HepG2 (cell line): ENCODE measurements at regions not wholly inside any gene's neighbourhood (a gene's known extent, or its start where the extent isn't known, plus 50 kb on each side); places are given as distances from the start of the nearest gene placed in this dataset.

Experiments used
- ATAC-seq: fragments of 200-7000 bp; cut with Tn5 transposase; 3 replicates; pipeline ENCODE4 v1.9.1; 2020; ENCODE audit warnings: mild to moderate bottlenecking, moderate library complexity
- BruUV-seq: library from RNA; stranded (reverse); fragments of 400-500 nt; replicated peaks from 2 replicates; lab custom pipeline; 2021; lab: Mats Ljungman, UMichigan
- CTCF ChIA-PET: fragments of 300-600 bp; formaldehyde crosslinking; extraction: SDS; loops from one replicate; lab custom pipeline; 2021; ENCODE audit warnings: low total read pairs, inconsistent platforms, low intra/inter-chr PET ratio; lab: Yijun Ruan, JAX
- POLR2A ChIA-PET: fragments of 350-600 bp; sonication (Branson Sonifier 250); formaldehyde crosslinking; loops from one replicate; lab custom pipeline; 2020; ENCODE audit warnings: antibody characterized with exemption, inconsistent platforms; lab: Yijun Ruan, JAX
- DNase-seq: peaks from one replicate; pipeline ENCODE4 v3.0.0-alpha.2; 2015; ENCODE audit warnings: low spot score
- FAIRE-seq: peaks from 3 replicates; lab custom pipeline; 2011; peaks lifted over from hg19 to GRCh38; lab: Jason Lieb, UNC
- H2AFZ ChIP-seq: one replicate; pipeline ENCODE4 v1.6.1; 2011; ENCODE audit warnings: low read length, inconsistent platforms
- H3K27ac ChIP-seq: fragments of 300-600 bp; 3 replicates; pipeline ENCODE4 v1.8.0; 2011; ENCODE audit warnings: mixed run types, mild to moderate bottlenecking, mixed read lengths, low read length, inconsistent platforms; ENCODE audit not compliant: insufficient read depth; ENCODE audit errors: extremely low read length
- H3K27me3 ChIP-seq, 2 experiments: fragments of 200-600 bp in 1 of 2; 2 replicates in 1 of 2; 3 replicates in 1 of 2; pipeline versions ENCODE4 v1.6.0 to v1.8.0; 2011; ENCODE audit warnings: low read length in 2 of 2, mild to moderate bottlenecking in 2 of 2, moderate library complexity in 2 of 2, inconsistent platforms in 1 of 2; ENCODE audit not compliant: insufficient read depth in 2 of 2, control insufficient read depth in 1 of 2
- H3K36me3 ChIP-seq, 2 experiments: fragments of 200-600 bp in 1 of 2; replicated peaks in 1 of 2; 2 replicates in 1 of 2; 3 replicates in 1 of 2; pipeline versions ENCODE4 v1.5.1 to v1.8.0; 2011; ENCODE audit warnings: low read length in 2 of 2, inconsistent platforms in 1 of 2; ENCODE audit not compliant: insufficient read depth in 2 of 2, control insufficient read depth in 1 of 2
- H3K4me1 ChIP-seq: 2 replicates; pipeline ENCODE4 v1.5.1; 2012; ENCODE audit warnings: low read length, inconsistent platforms; ENCODE audit not compliant: insufficient read depth
- H3K4me2 ChIP-seq: 2 replicates; pipeline ENCODE4 v1.6.0; 2011; ENCODE audit warnings: low read depth, low read length, inconsistent platforms
- H3K4me3 ChIP-seq, 3 experiments: fragments of 200-600 bp in 1 of 3; sonication (generic), shearing (Covaris generic) in 1 of 3; replicated peaks in 1 of 3; 2 replicates each; pipeline ENCODE4 v1.5.1; 2011 to 2016; ENCODE audit warnings: low read length in 3 of 3, inconsistent platforms in 2 of 3, low read depth in 2 of 3, mild to moderate bottlenecking in 2 of 3, control low read depth in 1 of 3, mixed read lengths in 1 of 3; ENCODE audit not compliant: insufficient read depth in 1 of 3
- H3K79me2 ChIP-seq: one replicate; pipeline ENCODE4 v1.6.1; 2011; ENCODE audit warnings: low read length, inconsistent platforms; ENCODE audit not compliant: insufficient read depth
- H3K9ac ChIP-seq: 2 replicates; pipeline ENCODE4 v1.6.0; 2011; ENCODE audit warnings: mild to moderate bottlenecking, low read depth, low read length, inconsistent platforms; ENCODE audit not compliant: insufficient read depth
- H3K9me3 ChIP-seq: 2 replicates; pipeline ENCODE4 v1.5.1; 2012; ENCODE audit warnings: mild to moderate bottlenecking, low read length
- H4K20me1 ChIP-seq: 2 replicates; pipeline ENCODE4 v1.6.0; 2011; ENCODE audit warnings: inconsistent platforms, mild to moderate bottlenecking, low read length, moderate library complexity; ENCODE audit not compliant: insufficient read depth
- CREB1 ChIP-seq, 2 experiments: fragments of 450-650 bp in 1 of 2; IDR thresholded peaks; 2 replicates each; pipeline ENCODE4 v1.6.1; 2016 to 2017; ENCODE audit warnings: control low read depth in 1 of 2, mild to moderate bottlenecking in 1 of 2, missing compliant biosample characterization in 1 of 2, missing genetic modification characterization in 1 of 2
- E2F1 ChIP-seq: sonication (generic); formaldehyde crosslinking; IDR thresholded peaks from 2 replicates; pipeline ENCODE4 v1.5.0; 2020; ENCODE audit warnings: missing genetic modification reagents
- ERF ChIP-seq: IDR thresholded peaks from 2 replicates; pipeline ENCODE4 v1.6.1; 2018; ENCODE audit warnings: missing biosample characterization, missing genetic modification reagents
- FOXO1 ChIP-seq: sonication (generic); formaldehyde crosslinking; IDR thresholded peaks from 2 replicates; pipeline ENCODE4 v1.4.0; 2020; ENCODE audit warnings: missing genetic modification reagents
- HMGXB4 ChIP-seq, 2 experiments: sonication (generic) in 1 of 2; formaldehyde crosslinking in 1 of 2; IDR thresholded peaks; 2 replicates each; pipeline versions ENCODE4 v1.4.0 to v1.6.1; 2018 to 2020; ENCODE audit warnings: missing genetic modification reagents in 2 of 2, borderline replicate concordance in 1 of 2, low read depth in 1 of 2, mild to moderate bottlenecking in 1 of 2, missing biosample characterization in 1 of 2
- JUNB ChIP-seq: sonication (generic); formaldehyde crosslinking; IDR thresholded peaks from 2 replicates; pipeline ENCODE4 v1.8.0; 2022; ENCODE audit warnings: missing genetic modification reagents, mild to moderate bottlenecking, borderline replicate concordance
- MXI1 ChIP-seq: IDR thresholded peaks from 3 replicates; pipeline ENCODE4 v1.6.1; 2012; ENCODE audit warnings: low read depth, low read length, inconsistent platforms, borderline replicate concordance
- PRDM4 ChIP-seq: sonication (generic); formaldehyde crosslinking; IDR thresholded peaks from 2 replicates; pipeline ENCODE4 v1.9.0; 2021; ENCODE audit warnings: missing genetic modification reagents, borderline replicate concordance
- SIN3B ChIP-seq: fragments of 150-350 bp; IDR thresholded peaks from 2 replicates; pipeline ENCODE4 v1.6.1; 2014; ENCODE audit warnings: low read length
- ZBTB7B ChIP-seq: sonication (generic); formaldehyde crosslinking; IDR thresholded peaks from 2 replicates; pipeline ENCODE4 v1.4.0; 2020; ENCODE audit warnings: missing genetic modification reagents
- ZNF12 ChIP-seq: sonication (generic); formaldehyde crosslinking; IDR thresholded peaks from 2 replicates; pipeline ENCODE4 v1.5.0; 2020; ENCODE audit warnings: missing genetic modification reagents
- ZNF501 ChIP-seq: sonication (generic); formaldehyde crosslinking; IDR thresholded peaks from 2 replicates; pipeline ENCODE4 v1.5.1; 2020; ENCODE audit warnings: mild to moderate bottlenecking, moderate library complexity, missing genetic modification reagents
- ZNF543 ChIP-seq: sonication (generic); formaldehyde crosslinking; IDR thresholded peaks from 2 replicates; pipeline ENCODE4 v1.4.0; 2020; ENCODE audit warnings: mild to moderate bottlenecking, missing genetic modification reagents
- ZNF558 ChIP-seq: sonication (generic); formaldehyde crosslinking; IDR thresholded peaks from 2 replicates; pipeline ENCODE4 v1.9.0; 2022; ENCODE audit warnings: mild to moderate bottlenecking, missing genetic modification reagents, borderline replicate concordance
- ZNF670 ChIP-seq: sonication (generic); formaldehyde crosslinking; IDR thresholded peaks from 2 replicates; pipeline ENCODE4 v1.8.0; 2022; ENCODE audit warnings: mild to moderate bottlenecking, missing genetic modification reagents, borderline replicate concordance
- ZNF674 ChIP-seq: sonication (generic); formaldehyde crosslinking; IDR thresholded peaks from 2 replicates; pipeline ENCODE4 v1.5.0; 2020; ENCODE audit warnings: low read depth, mild to moderate bottlenecking, missing genetic modification reagents
- ZNF879 ChIP-seq: sonication (generic); formaldehyde crosslinking; IDR thresholded peaks from 2 replicates; pipeline ENCODE4 v1.8.1; 2023; ENCODE audit warnings: missing genetic modification reagents
- WGBS: methylation state at CpG from one replicate; pipeline ENCODE4 v1.1.6; 2017; ENCODE audit warnings: low lambda C conversion rate; 5-methylcytosine and 5-hydroxymethylcytosine counted together
- in situ Hi-C: cut with HindIII; loops from 2 replicates; pipeline ENCODE4 v1.10.0; 2017; ENCODE audit warnings: low pct_unique_long_range_greater_than_20kb; ENCODE audit not compliant: extremely low pct_ligation_motif_present
- intact Hi-C: fragments of 100-400 bp; cut with micrococcal nuclease; formaldehyde crosslinking; loops from one replicate; pipeline ENCODE4 v1.10.0; 2022; ENCODE audit not compliant: unreplicated experiment

GRCh38 chr7:131836733-131837132 is 280.3 kb upstream of the PODXL start:
- no peak overlapping the region for H3K4me3 ChIP-seq
- in situ Hi-C loops (no loop called here), intact Hi-C loops (no loop called here)
- CTCF ChIA-PET = no interaction called here
- FAIRE-seq = no peak
- no peak overlapping the region for H3K4me2 ChIP-seq
- H3K9me3 ChIP-seq = no peaks in the 10 kb centered on the region
- no peaks in the 10 kb centered on the region for H3K79me2 ChIP-seq
- 0% methylated on average over 2 of the region's 2 CpGs for WGBS
- no peak overlapping the region for H2AFZ ChIP-seq
- H3K4me1 ChIP-seq = no peaks in the 10 kb centered on the region
- H3K36me3 ChIP-seq = no peaks in the 10 kb centered on the region
- no peak for DNase-seq
- no peak overlapping the region for H3K9ac ChIP-seq
- no peak for ATAC-seq
- POLR2A ChIA-PET = no interaction called here
- H3K27me3 ChIP-seq = peaks cover 1 to 16% of the 10 kb centered on the region in 2 experiments; a peak in 3 of 5 replicates
- no TSS peak for BruUV-seq
- no peak for TF ChIP-seq SIN3B
- no peak for TF ChIP-seq MXI1
- no peak for TF ChIP-seq ZNF501 (CRISPR knock-in tag)
- TF ChIP-seq ERF (CRISPR knock-in tag) = no peak
- no peak for TF ChIP-seq CREB1 (IDR thresholded peaks at IDR 0.05)
- no peak for TF ChIP-seq CREB1 (CRISPR knock-in tag; IDR thresholded peaks at IDR 0.05)
- no peak for TF ChIP-seq HMGXB4 (CRISPR knock-in tag; IDR thresholded peaks at IDR 0.05; ENCODE audit: borderline replicate concordance in 1 of 2, low read depth in 1 of 2)
- TF ChIP-seq E2F1 (CRISPR knock-in tag) = no peak
- no peak for TF ChIP-seq ZNF558 (CRISPR knock-in tag)
- no peak for TF ChIP-seq PRDM4
- no peak for TF ChIP-seq JUNB (CRISPR knock-in tag)
- TF ChIP-seq ZNF674 (CRISPR knock-in tag) = no peak
- no peak for TF ChIP-seq ZNF12
- TF ChIP-seq ZBTB7B = no peak
- TF ChIP-seq ZNF543 (CRISPR knock-in tag) = no peak
- no peak for TF ChIP-seq ZNF670 (CRISPR knock-in tag)
- TF ChIP-seq ZNF879 = no peak
- no peak for TF ChIP-seq FOXO1 (CRISPR knock-in tag)
- no peak overlapping the region for H3K27ac ChIP-seq
- H4K20me1 ChIP-seq = no peaks in the 10 kb centered on the region
